Coronary artery (tissue), 2 donors: ENCODE measurements at regions not wholly inside any gene's neighbourhood (a gene's known extent, or its start where the extent isn't known, plus 50 kb on each side); places are given as distances from the start of the nearest gene placed in this dataset.

Experiments used
- DNase-seq: peaks from one replicate; pipeline ENCODE4 v3.0.0-alpha.2; 2017; ENCODE audit warnings: low spot score
- H3K27ac ChIP-seq, 2 donors: fragments of 200-600 bp; sonication (generic); one replicate each; pipeline ENCODE4 v1.5.1; 2016 to 2019
- H3K4me3 ChIP-seq: fragments of 200-600 bp; sonication (generic); 2 replicates; pipeline ENCODE4 v1.5.1; 2016; ENCODE audit warnings: mild to moderate bottlenecking, moderate library complexity
- TF ChIP-seq, protein P1 (sequence below): fragments of 200-600 bp; sonication (generic); IDR thresholded peaks from one replicate; pipeline ENCODE4 v1.5.1; 2019; ENCODE audit warnings: antibody characterized with exemption

DNA sequence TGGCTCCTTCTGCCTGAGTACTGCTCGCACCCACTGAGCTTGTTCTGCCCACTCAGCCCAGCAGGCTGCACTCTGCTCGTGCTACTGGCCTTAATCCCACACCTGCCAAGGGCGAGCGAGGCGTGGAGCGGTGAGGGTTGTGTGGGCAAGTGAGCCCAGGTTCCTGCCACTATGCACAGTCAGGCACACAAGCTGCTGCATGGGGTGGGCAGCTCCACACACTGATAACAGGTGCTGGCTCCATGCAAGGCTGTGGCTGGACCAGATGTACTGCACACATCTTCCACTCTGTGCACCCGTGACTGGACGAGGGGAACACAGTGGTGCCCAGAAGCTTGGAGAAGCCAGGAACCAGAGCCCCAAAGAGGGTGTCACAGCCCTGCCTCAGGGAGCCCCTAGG, 184.3 kb upstream of the NUDT6 start:
- Histone ChIP-seq H3K27ac (no peak overlapping the region), H3K4me3 (no peak overlapping the region)
- DNase-seq: no peak
- TF ChIP-seq, protein P1, sequence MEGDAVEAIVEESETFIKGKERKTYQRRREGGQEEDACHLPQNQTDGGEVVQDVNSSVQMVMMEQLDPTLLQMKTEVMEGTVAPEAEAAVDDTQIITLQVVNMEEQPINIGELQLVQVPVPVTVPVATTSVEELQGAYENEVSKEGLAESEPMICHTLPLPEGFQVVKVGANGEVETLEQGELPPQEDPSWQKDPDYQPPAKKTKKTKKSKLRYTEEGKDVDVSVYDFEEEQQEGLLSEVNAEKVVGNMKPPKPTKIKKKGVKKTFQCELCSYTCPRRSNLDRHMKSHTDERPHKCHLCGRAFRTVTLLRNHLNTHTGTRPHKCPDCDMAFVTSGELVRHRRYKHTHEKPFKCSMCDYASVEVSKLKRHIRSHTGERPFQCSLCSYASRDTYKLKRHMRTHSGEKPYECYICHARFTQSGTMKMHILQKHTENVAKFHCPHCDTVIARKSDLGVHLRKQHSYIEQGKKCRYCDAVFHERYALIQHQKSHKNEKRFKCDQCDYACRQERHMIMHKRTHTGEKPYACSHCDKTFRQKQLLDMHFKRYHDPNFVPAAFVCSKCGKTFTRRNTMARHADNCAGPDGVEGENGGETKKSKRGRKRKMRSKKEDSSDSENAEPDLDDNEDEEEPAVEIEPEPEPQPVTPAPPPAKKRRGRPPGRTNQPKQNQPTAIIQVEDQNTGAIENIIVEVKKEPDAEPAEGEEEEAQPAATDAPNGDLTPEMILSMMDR: no peak

DNA sequence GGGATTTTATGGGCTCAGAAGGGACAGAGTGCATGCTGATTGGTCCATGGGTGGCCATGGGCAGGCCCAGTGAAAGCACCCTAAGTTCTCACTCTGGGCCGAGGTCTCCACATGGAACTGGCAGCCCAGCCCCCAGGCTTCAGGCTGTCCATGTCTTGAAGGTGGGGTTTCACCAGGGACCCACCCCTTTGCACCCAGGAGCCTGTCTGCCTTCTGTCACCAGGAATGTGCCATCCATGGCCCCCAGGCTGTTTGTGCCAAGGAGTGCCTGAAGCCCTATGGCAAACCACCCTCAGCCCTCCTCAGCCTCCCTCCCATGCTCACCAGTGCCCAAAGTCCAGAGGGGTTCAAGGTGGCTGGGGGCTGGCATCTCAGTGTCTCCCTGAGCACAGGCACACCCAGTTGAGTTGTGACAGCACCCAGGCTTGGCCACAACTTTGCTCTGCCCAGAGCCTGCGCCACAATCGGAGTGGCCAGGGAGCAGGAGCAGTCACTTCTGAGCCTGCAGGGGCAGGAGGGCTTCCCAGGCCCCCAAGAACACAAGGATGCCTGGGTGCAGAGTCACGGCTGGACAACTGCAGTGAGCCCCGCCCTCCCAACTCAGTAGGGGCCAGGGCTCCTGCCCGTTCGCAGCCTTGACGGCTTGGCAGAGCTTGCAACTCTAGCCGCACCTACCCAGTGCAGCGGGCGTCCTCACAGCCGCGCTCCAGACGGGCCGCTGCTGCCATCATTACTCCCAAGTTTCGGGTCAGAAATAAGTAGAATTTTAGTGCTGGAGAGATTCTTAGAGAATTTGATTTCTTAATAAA, 185.3 kb upstream of the NUDT6 start:
- TF ChIP-seq, protein P1: no peak
- Histone ChIP-seq H3K27ac (no peak overlapping the region), H3K4me3 (no peak overlapping the region)
- no peak for DNase-seq

DNA sequence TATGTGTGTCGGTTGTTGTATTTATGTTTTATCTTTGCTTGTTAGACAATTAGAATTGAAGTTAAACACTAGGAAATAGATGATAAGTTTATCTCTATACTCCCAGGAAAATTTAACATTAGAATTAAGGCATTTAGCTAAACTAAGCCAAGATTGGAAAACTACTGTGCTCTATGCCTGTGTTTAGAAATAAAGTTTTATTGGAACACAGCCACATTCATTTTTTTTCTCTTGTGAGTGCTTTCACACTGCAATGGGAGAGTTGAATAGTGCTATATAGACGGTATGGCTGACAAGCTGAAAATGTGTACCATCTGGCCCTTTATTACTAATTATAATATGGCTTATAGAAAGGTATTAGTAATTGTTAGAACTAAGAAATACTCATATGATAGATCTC, 186.7 kb upstream of the NUDT6 start:
- Histone ChIP-seq H3K27ac (no peak overlapping the region), H3K4me3 (no peak overlapping the region)
- no peak for DNase-seq
- TF ChIP-seq, protein P1: no peak

DNA sequence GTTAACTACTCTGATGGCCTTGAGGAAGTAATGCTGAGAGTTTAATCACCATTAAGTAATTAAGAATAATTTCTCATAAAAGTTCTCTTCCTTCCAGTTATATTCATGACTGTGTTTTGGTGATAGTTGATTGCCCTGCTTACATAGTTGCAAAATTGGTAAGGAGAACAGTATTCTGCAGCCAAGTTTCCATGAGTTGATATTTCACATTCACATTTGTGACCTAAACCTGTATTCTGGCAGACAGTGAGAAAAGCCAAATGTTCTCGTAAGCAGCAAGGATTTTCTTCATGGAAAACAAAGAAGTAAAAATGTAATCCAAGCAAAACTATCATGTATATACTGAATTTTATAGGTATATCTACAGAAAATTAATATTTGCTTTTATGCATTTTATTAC, 187.8 kb upstream of the NUDT6 start:
- TF ChIP-seq, protein P1: no peak
- Histone ChIP-seq H3K27ac (no peak overlapping the region), H3K4me3 (no peak overlapping the region)
- DNase-seq: no peak

DNA sequence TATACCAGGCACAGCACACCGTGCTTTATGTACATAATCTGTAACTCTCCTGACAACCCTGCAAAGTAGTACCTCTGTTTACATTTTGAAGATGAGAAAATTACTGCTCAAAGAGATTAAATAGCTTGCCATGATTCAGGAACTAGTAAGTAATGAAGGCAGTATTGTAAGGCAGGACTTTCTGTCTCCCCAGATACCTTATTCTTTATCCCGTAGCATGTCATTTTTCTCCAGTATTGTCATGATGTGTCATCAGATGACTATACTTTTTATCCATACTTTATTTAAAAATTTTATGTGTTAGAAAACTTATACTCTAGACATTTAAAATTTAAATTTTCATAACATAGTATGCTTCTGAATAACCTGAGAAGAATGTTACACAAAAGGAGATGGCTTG, 188.3 kb upstream of the NUDT6 start:
- H3K27ac ChIP-seq: no peak overlapping the region
- TF ChIP-seq, protein P1: no peak
- H3K4me3 ChIP-seq: no peak overlapping the region
- no peak for DNase-seq

DNA sequence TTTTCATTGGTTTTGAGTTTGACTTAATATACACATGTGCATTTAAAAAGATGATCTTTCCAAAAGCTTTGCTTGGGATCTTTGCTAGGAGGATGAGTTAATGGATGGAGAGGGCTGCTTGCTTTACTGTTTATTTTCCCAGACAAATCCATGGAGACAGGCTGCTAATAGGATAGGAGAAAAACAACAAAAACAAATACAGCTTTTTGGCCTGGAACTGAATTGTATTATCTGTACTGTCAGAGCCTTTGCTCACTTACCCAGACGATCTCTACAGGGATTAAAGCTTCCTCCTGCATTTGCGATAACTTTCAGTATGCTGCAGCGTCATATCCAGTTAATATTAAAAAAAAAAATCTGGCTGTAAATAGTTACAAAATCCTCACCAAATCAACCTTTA, 190.8 kb upstream of the NUDT6 start:
- H3K4me3 ChIP-seq: no peak overlapping the region
- no peak for DNase-seq
- no peak overlapping the region for H3K27ac ChIP-seq
- TF ChIP-seq, protein P1: no peak
